Stomach (tissue), 4 donors: ENCODE measurements at regions not wholly inside any gene's neighbourhood (a gene's known extent, or its start where the extent isn't known, plus 50 kb on each side); places are given as distances from the start of the nearest gene placed in this dataset.

ENCODE experiments used
- EP300 ChIP-seq: sonication (generic); formaldehyde crosslinking; IDR thresholded peaks from one replicate; pipeline ENCODE4 v1.6.1; 2017; ENCODE audit warnings: antibody characterized with exemption
- POLR2A ChIP-seq, 4 donors: fragments of 450-650 bp; IDR thresholded peaks; one replicate each; pipeline ENCODE4 v1.6.1; 2016; ENCODE audit warnings: antibody characterized with exemption in 4 of 4, control low read depth in 2 of 4, mild to moderate bottlenecking in 1 of 4, moderate library complexity in 1 of 4
- POLR2AphosphoS5 ChIP-seq, 3 donors: sonication (generic); formaldehyde crosslinking; IDR thresholded peaks; one replicate each; pipeline ENCODE4 v1.6.1; 2016; ENCODE audit warnings: antibody characterized with exemption in 3 of 3
- TF ChIP-seq, protein P1 (sequence below), 7 experiments: fragments of 450-650 bp in 4 of 7; fragments of 200-600 bp in 3 of 7; sonication (generic) in 3 of 7; IDR thresholded peaks; one replicate each; pipeline ENCODE4 v1.5.1; 2016 to 2019; ENCODE audit warnings: antibody characterized with exemption in 7 of 7, control low read depth in 2 of 7, mild to moderate bottlenecking in 1 of 7

DNA sequence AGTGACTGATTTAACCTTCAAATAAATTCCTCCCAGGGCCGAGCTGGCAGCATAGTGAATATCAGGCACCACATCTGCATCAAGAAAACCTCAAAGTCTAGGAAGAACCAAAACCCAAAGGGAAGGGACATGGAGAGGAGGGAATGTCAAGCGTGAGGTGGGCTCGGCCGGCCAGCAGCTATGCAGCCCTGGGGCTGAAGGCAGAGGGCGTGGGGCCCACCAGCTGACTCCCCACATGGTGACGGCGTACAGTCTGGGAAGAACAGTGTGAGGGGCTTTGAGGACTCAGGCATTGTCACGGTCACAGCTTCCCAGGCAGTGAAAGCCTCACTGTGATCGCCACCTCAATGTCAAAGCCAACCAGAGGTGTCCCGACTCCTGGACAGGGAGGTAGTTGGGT lies 412.5 kb downstream of the SHANK2 start:
- TF ChIP-seq, protein P1, sequence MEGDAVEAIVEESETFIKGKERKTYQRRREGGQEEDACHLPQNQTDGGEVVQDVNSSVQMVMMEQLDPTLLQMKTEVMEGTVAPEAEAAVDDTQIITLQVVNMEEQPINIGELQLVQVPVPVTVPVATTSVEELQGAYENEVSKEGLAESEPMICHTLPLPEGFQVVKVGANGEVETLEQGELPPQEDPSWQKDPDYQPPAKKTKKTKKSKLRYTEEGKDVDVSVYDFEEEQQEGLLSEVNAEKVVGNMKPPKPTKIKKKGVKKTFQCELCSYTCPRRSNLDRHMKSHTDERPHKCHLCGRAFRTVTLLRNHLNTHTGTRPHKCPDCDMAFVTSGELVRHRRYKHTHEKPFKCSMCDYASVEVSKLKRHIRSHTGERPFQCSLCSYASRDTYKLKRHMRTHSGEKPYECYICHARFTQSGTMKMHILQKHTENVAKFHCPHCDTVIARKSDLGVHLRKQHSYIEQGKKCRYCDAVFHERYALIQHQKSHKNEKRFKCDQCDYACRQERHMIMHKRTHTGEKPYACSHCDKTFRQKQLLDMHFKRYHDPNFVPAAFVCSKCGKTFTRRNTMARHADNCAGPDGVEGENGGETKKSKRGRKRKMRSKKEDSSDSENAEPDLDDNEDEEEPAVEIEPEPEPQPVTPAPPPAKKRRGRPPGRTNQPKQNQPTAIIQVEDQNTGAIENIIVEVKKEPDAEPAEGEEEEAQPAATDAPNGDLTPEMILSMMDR (IDR thresholded peaks at IDR 0.05) = no peak
- no peak for TF ChIP-seq POLR2A (IDR thresholded peaks at IDR 0.05)
- TF ChIP-seq EP300 = no peak
- no peak for TF ChIP-seq POLR2AphosphoS5 (IDR thresholded peaks at IDR 0.05)
